Kidney capillary endothelial cell (primary cell): ENCODE measurements at regions not wholly inside any gene's neighbourhood (a gene's known extent, or its start where the extent isn't known, plus 50 kb on each side); places are given as distances from the start of the nearest gene placed in this dataset.

ENCODE experiments used
- DNase-seq: peaks from one replicate; pipeline ENCODE4 v3.0.0-alpha.2; 2018; ENCODE audit warnings: low spot score

DNA sequence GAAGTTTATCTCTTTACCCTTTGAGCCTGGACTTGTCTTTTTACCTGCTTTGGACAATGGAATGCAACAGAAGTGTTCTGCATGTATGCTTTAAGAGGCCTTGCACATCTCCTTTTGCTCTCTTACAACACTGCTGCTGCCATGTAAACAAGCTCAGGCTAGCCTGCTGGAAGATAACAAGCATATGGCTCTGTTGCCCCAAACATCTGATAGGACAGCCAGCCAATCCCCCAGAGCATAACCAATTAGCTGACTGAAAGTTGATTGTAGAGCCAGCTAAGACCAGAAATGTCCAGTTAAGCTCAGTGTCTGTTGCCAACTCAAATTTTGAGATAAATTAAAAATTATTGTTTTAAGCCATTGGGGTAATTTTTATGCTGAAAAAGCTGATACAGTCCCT, 510.6 kb upstream of the CNKSR2 start:
- no peak for DNase-seq

DNA sequence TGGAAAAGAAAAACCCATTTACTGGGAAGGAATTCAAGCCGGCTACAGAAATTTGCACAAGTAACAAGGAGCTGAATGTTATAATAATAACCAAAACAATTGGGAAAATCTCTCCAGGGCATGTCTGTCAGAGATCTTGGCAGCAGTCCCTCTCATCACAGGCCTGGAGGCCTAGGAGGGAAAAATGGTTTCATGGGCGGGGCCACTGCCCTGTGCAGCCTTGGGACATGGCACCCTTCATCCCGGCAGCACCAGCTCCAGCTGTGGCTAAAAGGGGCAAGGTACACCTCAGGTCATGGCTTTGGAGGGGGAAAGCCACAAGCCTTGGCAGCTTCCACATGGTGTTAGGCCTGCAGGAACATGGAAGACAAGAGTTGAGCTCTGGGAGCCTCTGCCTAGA, 513.1 kb upstream of the CNKSR2 start:
- DNase-seq: no peak

DNA sequence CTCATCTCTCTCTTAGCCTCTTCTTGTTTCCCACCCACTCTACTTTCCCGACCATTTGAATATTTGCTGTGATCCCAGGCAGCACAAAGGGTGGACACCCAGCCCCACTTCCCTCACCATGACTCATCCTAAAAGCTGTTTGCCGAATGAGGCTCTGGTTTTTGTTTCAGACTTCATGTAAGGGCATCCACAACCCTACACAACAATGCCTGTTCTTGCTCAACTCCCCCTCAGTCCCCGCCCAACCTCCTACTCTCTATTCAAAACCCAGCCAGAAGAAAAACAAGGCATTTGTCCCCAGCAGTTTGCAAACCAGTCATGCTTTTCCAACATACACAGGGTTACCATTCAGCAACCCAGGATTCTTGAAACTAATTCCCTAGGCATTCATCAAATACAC, 516.5 kb upstream of the CNKSR2 start:
- no peak for DNase-seq

DNA sequence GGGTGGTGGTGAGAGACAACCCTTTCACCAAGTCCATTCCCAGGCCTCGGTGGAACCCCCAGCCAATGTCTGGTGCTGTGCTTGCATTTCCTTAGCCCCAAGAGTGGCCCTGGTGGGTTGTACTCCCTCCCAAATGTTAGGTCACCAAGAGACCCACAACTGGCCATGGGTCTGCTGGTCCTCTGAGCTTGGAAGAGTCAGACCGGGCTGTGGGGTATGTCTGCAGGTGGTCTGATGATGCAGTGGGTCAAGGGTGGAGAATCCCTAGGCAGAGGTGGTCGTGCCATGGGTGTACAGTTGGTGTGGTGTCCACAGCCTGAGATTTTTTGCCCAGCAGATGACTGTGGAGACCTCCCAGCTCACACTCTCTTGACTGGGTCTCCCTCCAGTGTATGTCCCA, 535.7 kb upstream of the CNKSR2 start:
- DNase-seq: no peak

GRCh38 chrX:20829665-20830491, 544.3 kb upstream of the CNKSR2 start:
- DNase-seq: no peak

- DNase-seq: no peak
Observed at GRCh38 chrX:20825984-20826383, 548.2 kb upstream of the CNKSR2 start.

DNA sequence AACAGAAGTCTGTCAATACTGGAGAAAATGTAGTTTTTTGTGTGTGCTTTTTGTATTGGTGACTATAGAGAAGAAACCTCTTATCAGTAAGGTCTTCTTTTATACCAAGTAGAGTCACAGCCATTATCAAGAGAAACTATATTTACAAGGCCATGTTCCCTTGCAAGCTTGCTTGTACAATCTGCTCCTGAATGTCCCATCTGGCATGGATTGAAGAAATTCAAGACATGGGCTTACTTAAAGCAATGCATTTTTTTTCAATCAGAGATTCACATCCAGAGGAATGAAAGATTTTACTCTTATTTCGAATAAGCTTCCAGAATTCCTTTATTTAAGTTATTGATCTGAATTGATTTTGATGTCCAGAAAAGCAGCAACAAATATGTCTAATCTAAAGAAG, 537.3 kb upstream of the RPS6KA3 start:
- no peak for DNase-seq

GRCh38 chrX:20802036-20802435, 535.3 kb upstream of the RPS6KA3 start:
- DNase-seq: no peak

- DNase-seq: no peak
Observed at GRCh38 chrX:20796450-20796849, 529.7 kb upstream of the RPS6KA3 start.

GRCh38 chrX:20789103-20789502, 522.4 kb upstream of the RPS6KA3 start:
- no peak for DNase-seq

GRCh38 chrX:20767346-20767745, 500.6 kb upstream of the RPS6KA3 start:
- no peak for DNase-seq

DNA sequence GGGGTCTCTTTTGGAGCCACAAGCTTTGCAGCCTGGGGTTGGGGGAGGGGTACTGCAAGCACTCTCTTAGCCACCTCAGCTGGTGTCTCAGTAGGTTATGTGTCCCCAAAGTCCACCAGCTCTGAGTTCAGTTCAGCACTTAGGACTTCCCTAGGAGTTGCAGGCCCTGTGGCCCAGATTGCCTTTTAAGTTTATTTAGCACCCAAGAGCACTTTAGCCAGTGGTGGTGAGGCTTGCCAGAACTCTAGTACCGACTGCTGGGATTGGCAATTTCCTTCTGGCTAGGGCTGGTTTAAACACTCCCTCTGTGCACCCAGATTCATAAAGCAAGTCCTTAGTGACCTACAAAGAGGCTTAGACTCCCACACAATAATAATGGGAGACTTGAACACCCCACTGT, 489.9 kb upstream of the RPS6KA3 start:
- DNase-seq: no peak

- no peak for DNase-seq
Observed at GRCh38 chrX:20753076-20753475, 486.4 kb upstream of the RPS6KA3 start.

DNA sequence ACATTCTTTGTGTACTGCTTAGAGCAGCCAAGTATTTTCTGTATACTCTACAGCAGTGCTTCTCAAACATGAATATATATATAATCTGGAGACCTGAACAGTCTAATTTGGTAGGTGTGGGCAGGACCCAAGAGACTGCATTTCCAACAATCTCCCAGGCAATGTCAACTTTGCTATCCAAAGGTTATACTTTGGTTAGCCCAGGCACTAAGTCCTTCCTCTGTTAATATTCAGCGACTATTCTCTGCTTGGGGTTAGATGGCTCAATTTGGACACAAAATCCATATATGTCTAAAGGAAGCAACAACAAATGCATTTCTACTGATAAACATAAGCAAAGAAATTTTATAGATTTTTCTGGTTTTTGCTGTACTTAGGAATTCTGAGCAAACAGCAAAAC, 480.0 kb upstream of the RPS6KA3 start:
- no peak for DNase-seq

- DNase-seq: no peak
Observed at GRCh38 chrX:20743046-20743445, 476.3 kb upstream of the RPS6KA3 start.

DNA sequence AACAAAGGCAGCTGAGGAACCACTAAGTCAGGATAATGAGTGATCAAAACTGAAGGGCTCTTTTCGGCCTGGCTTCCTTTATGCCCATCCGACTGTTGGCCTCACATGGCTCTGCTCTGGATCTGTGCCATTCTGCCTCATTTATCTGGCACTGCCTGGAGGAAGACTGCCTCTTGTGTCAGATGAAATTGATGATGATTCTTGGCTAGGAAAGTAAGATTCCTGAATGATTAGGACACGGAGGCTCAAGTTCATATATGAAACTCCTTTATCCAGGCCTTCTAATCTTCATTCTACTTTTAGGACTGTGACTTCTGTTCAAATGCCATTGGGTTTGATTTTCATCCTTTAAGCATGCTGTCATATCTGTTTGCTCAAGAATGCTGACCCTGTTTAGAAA, 475.4 kb upstream of the RPS6KA3 start:
- DNase-seq: no peak

DNA sequence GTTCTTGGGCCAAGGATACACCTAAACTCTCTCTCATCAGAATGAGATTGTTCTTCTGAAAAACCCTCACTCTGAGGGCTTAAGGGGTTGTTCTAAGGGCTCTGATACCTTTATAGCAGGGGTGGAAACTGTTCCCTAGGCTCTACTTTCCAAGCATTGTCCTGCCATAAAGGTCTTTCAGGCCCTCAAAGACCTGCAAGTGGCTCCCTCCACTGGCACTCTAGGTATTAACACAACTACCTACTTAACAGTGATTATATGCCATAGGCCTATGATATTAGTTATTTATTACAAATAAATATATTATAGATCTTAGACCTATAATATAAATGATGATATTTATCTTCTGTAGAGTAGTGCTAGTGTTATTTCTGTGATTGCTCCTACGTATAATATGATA, 473.7 kb upstream of the RPS6KA3 start:
- DNase-seq: no peak

DNA sequence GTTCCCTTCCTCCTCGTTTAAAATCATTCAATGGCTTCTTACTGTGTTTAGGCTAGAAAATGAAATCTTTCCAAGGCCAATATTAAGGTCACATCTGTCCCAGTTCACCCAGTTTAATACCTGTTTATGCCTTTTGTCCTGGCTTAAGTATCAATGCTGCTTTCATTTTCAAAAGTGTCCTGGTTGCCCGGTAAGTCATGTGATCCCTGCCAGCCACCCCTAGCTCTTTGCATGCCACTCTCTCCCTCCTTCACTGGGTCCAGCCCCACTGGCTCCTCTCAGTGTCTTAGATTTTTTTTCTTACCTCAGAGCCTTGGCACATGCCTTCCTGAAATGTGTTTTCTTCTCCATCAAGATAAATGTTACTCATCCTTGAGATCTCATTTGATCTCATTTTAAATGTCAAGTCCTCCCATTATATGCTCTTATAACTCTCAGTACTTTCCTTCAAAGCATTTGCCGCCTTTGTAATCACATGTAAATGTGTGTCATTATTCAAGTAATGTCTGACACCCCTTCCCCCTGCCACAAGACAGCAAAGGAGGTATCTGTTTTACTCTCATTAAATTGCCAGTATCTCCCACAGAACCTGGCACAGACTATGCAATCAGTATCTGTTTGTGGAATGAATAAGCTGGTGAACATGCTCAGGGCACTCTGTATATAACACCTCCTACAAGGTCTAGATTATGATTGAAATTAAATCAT, 472.5 kb upstream of the RPS6KA3 start:
- no peak for DNase-seq

DNA sequence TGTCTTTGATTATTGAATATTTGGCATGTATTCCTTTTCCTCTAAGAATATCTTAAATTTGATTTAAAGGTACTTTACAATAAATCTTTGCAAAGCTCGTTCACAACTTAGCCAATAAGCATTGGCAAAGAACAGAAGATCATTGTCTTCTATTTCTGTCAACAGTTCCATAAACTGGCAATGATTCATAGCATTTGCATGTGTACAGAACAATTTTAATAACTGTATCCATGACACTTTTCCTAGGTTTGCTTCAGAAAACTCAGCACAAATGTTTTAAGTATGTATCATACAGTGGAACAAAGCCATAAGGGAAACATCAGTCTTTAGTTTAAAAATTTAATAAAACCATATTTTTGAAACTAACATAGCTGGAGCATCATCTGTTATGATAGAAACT, 462.7 kb upstream of the RPS6KA3 start:
- no peak for DNase-seq

GRCh38 chrX:20727447-20727846, 460.7 kb upstream of the RPS6KA3 start:
- no peak for DNase-seq

GRCh38 chrX:20720954-20721626, 454.4 kb upstream of the RPS6KA3 start:
- DNase-seq: no peak

- no peak for DNase-seq
Observed at GRCh38 chrX:20718592-20719380, 452.1 kb upstream of the RPS6KA3 start.
